ENCODE measurements at regions not wholly inside any gene's neighbourhood (a gene's known extent, or its start where the extent isn't known, plus 50 kb on each side); places are given as distances from the start of the nearest gene placed in this dataset.
"Not testable (repeated sequence)": the region's sequence is repeated elsewhere in the genome, so short reads cannot be mapped to it uniquely, and the experiment has no call there.

GRCh38 chrX:122857734-122858133, 326.3 kb upstream of the GRIA3 start:
- no peak for DNase-seq (ENCODE audit: low read depth in 2 of 3, low spot score in 1 of 3)

DNA sequence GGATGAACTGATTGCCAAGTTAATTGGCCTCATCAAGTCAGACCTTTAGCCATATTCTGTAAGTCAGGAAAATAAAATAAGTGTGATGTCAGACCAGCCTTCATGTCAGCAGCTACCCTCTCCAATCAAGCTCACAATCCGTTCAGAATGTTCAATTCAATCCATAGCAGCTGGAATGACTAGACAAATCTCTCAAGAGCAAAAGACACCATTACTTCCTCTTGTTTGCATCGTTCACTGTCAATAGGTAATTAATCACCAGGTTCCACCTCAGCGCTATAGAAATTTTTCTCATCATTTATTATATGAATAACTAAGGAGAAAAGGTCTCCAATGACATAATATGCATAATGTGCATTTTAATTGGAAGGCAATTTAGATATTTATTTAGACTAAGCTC, 321.0 kb upstream of the GRIA3 start:
- no peak for DNase-seq (ENCODE audit: low read depth in 2 of 3, low spot score in 1 of 3)

DNA sequence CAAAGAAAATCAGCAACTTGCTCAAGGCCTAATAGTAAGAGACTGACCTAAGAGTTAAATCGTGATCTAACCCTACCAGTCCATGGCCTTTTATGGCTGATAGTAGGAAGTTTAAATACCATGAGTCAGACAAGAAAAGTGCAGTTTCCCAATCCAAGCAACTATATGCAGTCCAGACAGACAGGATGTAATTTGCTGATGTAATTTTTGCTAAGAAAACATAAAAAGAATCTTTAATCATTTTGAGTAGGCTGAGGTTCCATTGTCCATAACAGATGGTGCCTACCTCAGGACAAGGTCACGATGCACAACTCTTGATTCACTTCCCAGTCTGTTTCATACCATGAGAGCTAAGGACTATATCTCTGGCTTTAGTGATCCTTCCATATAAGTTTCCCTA, 317.5 kb upstream of the GRIA3 start:
- no peak for DNase-seq (ENCODE audit: low read depth in 2 of 3, low spot score in 1 of 3)

DNA sequence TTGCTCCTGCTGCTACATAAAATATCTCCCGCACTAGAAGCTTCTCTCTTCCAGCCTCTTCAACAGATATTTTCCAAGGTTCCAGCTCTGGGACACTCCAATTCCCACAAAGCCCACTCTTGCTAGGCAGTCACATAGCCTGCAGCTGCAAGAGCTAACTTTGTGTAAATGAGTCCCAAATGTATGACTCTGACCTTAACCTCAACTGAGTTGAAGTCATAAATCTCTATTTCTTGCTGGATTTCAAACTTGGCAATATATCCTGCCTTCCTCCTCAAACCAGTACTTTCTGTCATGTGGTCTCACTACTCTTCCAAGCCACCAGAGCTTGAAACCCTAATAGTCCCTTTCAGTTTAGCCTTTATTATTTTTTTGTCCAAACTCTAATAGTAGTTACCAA, 315.4 kb upstream of the GRIA3 start:
- no peak for DNase-seq (ENCODE audit: low read depth in 2 of 3, low spot score in 1 of 3)

GRCh38 chrX:122869171-122869570, 314.9 kb upstream of the GRIA3 start:
- no peak for DNase-seq (ENCODE audit: low read depth in 2 of 3, low spot score in 1 of 3)

- no peak for DNase-seq (ENCODE audit: low read depth in 2 of 3, low spot score in 1 of 3)
Observed at GRCh38 chrX:122878269-122878668, 305.8 kb upstream of the GRIA3 start.

- DNase-seq (ENCODE audit: low read depth in 2 of 3, low spot score in 1 of 3): no peak
Observed at GRCh38 chrX:122880952-122881351, 303.1 kb upstream of the GRIA3 start.

GRCh38 chrX:122890729-122891128, 293.3 kb upstream of the GRIA3 start:
- DNase-seq (ENCODE audit: low read depth in 2 of 3, low spot score in 1 of 3): no peak

GRCh38 chrX:122906726-122907125, 277.4 kb upstream of the GRIA3 start:
- DNase-seq (ENCODE audit: low read depth in 2 of 3, low spot score in 1 of 3): no peak

DNA sequence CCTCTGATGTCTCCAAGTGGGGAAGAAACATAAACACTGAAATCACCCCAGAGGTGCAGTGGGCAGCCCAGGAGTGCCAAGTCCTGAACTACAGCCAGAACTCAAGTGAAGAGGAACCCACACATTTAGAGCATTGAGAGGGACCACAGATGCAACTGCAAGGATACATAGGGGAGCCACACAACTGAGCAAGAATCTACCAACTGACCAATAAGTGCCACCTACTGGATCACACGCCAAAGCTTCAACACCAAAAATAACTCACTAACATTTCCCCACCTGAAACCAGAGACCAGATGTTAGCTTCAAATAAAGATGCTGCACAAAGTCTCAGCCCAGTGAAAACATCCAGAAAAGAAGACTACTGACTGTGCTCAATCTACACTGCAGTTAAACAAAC, 276.7 kb upstream of the GRIA3 start:
- no peak for DNase-seq (ENCODE audit: low read depth in 2 of 3, low spot score in 1 of 3)

DNA sequence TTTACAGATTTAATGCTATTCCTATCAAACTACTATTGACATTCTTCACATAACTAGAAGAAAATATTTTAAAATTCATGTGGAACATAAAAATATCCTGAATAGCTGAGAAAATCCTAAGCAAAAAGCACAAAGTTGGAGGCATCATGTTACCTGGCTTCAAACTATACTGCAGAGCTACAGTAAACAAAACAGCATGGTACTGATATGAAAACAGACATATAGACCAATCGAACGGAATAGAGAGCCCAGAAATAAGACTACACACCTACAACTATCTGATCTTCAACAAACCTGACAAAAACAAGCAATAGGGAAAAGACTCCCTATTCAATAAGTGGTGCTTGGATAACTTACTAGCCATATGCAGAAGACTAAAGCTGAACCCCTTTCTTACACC, 273.4 kb upstream of the GRIA3 start:
- no peak for DNase-seq (ENCODE audit: low read depth in 2 of 3, low spot score in 1 of 3)

GRCh38 chrX:122913134-122913533, 270.9 kb upstream of the GRIA3 start:
- no peak for DNase-seq (ENCODE audit: low read depth in 2 of 3, low spot score in 1 of 3)

- no peak for DNase-seq (ENCODE audit: low read depth in 2 of 3, low spot score in 1 of 3)
Observed at GRCh38 chrX:122913764-122914163, 270.3 kb upstream of the GRIA3 start.

DNA sequence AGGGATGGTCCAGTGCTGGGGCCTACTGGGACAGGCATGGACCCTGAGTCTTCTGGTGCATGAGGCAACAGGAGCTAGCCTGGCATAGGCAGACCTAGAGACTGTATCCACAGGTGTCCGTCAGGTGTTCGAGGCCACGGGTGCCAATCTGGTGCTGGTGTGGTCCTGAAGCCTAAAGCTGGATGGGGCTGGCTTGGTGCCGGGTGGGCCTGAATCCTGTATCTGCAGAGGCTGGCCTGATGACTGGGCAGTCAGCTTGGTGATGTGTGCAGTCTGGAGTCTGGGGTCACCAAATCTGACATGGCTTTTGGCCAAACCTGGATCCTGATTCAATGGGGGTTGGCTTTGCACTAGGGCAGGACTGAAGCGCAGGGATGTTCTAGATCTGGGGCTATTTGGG, 269.8 kb upstream of the GRIA3 start:
- no peak for DNase-seq (ENCODE audit: low read depth in 2 of 3, low spot score in 1 of 3)

DNA sequence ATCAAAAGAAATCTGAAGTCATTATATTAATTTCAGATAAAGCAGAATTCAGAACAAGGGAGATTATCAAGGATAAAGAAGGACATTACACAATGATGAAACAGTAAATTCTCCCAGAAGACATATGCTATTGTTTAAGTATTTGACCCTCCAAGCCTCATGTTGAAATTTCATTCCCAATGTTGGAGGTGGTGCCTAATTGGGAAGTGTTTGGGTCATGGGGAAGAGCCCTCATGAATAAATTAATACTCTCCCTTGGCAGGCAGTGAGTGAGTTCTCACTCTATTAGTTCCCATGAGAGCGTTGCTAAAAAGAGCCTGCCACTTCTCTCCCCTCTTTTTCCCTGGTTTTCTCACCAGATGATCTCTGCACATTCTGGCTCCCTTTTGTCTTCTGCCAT, 249.9 kb upstream of the GRIA3 start:
- DNase-seq (ENCODE audit: low read depth in 2 of 3, low spot score in 1 of 3): no peak

- DNase-seq (ENCODE audit: low read depth in 2 of 3, low spot score in 1 of 3): no peak
Observed at GRCh38 chrX:122940199-122940598, 243.9 kb upstream of the GRIA3 start.

GRCh38 chrX:122941806-122942205, 242.3 kb upstream of the GRIA3 start:
- no peak for DNase-seq (ENCODE audit: low read depth in 2 of 3, low spot score in 1 of 3)

GRCh38 chrX:122943918-122944317, 240.2 kb upstream of the GRIA3 start:
- no peak for DNase-seq (ENCODE audit: low read depth in 2 of 3, low spot score in 1 of 3)

GRCh38 chrX:122945328-122945727, 238.8 kb upstream of the GRIA3 start:
- no peak for DNase-seq (ENCODE audit: low read depth in 2 of 3, low spot score in 1 of 3)

DNA sequence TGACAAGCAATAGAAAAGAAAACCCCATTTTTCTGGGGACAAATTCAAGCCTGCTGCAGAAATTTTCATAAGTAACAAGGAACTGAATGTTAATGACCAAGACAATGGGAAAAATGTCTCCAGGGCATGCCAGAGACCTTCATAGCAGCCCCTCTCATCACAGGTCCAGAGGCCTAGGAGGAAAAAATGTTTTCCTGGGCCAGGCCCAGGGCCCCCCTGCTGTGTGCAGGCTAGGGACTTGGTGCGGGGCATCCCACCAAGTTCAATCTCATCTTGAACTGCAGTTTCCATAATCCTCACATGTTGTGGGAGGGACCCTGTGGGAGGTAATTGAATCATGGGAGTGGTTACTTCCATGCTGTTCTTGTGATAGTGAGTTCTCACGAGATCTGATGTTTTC, 211.5 kb upstream of the GRIA3 start:
- DNase-seq (ENCODE audit: low read depth in 2 of 3, low spot score in 1 of 3): no peak

- no peak for DNase-seq (ENCODE audit: low read depth in 2 of 3, low spot score in 1 of 3)
Observed at GRCh38 chrX:122982521-122982920, 201.6 kb upstream of the GRIA3 start.

- DNase-seq (ENCODE audit: low read depth in 2 of 3, low spot score in 1 of 3): not testable (repeated sequence)
Observed at GRCh38 chrX:123002844-123003243, 181.2 kb upstream of the GRIA3 start.

GRCh38 chrX:123013141-123013540, 170.9 kb upstream of the GRIA3 start:
- no peak for DNase-seq (ENCODE audit: low read depth in 2 of 3, low spot score in 1 of 3)

DNA sequence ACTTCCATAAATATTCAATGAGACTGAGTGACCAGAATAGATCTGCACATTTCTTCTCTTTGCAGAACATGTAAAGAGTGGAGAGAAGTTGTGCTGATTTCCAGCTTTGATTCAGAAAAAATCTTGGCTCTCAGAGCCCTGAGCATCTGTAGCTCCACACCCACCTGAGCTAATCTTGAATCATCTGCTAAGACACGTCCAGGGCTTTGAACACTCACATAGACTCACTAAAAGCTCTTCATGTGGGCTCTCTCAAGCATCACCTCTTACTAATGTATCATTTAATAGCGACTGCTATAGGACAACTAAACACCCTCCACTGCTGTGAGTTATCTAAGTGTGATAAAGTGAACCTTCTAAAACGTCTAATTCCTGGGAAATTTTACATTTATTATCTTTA, 147.7 kb upstream of the GRIA3 start:
- DNase-seq (ENCODE audit: low read depth in 2 of 3, low spot score in 1 of 3): no peak

Measured in stimulated activated CD4-positive, alpha-beta T cell treated with anti-CD3 and anti-CD28 coated beads, Interleukin-12 subunit alpha, Interleukin-12 subunit beta, amount 100 ng/mL, for 48 hours (primary cell).